ENCODE measurements at regions not wholly inside any gene's neighbourhood (a gene's known extent, or its start where the extent isn't known, plus 50 kb on each side); places are given as distances from the start of the nearest gene placed in this dataset.

GRCh38 chr5:39863926-39864552 is 439.3 kb upstream of the DAB2 start:
- no peak for DNase-seq

GRCh38 chr5:39857041-39857440 is 432.3 kb upstream of the DAB2 start:
- no peak for DNase-seq

GRCh38 chr5:39854771-39855410 is 430.1 kb upstream of the DAB2 start:
- DNase-seq = no peak

GRCh38 chr5:39850291-39850690 is 425.5 kb upstream of the DAB2 start:
- no peak for DNase-seq

- DNase-seq = no peak
Observed at GRCh38 chr5:39846144-39846543, 421.4 kb upstream of the DAB2 start.

- DNase-seq = no peak
Observed at GRCh38 chr5:39843767-39844166, 419.0 kb upstream of the DAB2 start.

GRCh38 chr5:39835371-39835770 is 410.6 kb upstream of the DAB2 start:
- no peak for DNase-seq

GRCh38 chr5:39829441-39829840 is 404.7 kb upstream of the DAB2 start:
- no peak for DNase-seq

GRCh38 chr5:39826051-39826450 is 401.3 kb upstream of the DAB2 start:
- no peak for DNase-seq

GRCh38 chr5:39825301-39825700 is 400.5 kb upstream of the DAB2 start:
- no peak for DNase-seq

- no peak for DNase-seq
Observed at GRCh38 chr5:39822020-39822419, 397.2 kb upstream of the DAB2 start.

GRCh38 chr5:39816866-39817265 is 392.1 kb upstream of the DAB2 start:
- no peak for DNase-seq

- DNase-seq = no peak
Observed at GRCh38 chr5:39816156-39816845, 391.5 kb upstream of the DAB2 start.

- no peak for DNase-seq
Observed at GRCh38 chr5:39815711-39816110, 390.9 kb upstream of the DAB2 start.

- no peak for DNase-seq
Observed at GRCh38 chr5:39811381-39811780, 386.6 kb upstream of the DAB2 start.

GRCh38 chr5:39808656-39809055 is 383.9 kb upstream of the DAB2 start:
- DNase-seq = no peak

GRCh38 chr5:39801306-39801705 is 376.5 kb upstream of the DAB2 start:
- DNase-seq = no peak

GRCh38 chr5:39800042-39800601 is 375.3 kb upstream of the DAB2 start:
- no peak for DNase-seq

- no peak for DNase-seq
Observed at GRCh38 chr5:39799242-39799641, 374.5 kb upstream of the DAB2 start.

GRCh38 chr5:39794513-39795210 is 369.9 kb upstream of the DAB2 start:
- DNase-seq = no peak

- DNase-seq = no peak
Observed at GRCh38 chr5:39785410-39785809, 360.6 kb upstream of the DAB2 start.

GRCh38 chr5:39783756-39784421 is 359.1 kb upstream of the DAB2 start:
- DNase-seq = no peak

GRCh38 chr5:39780347-39780746 is 355.6 kb upstream of the DAB2 start:
- DNase-seq = no peak
